Effector memory CD8-positive, alpha-beta T cell (primary cell): ENCODE measurements at regions not wholly inside any gene's neighbourhood (a gene's known extent, or its start where the extent isn't known, plus 50 kb on each side); places are given as distances from the start of the nearest gene placed in this dataset.
A peak's percentile ranks its signal among the peaks of the same experiment; 100 is the strongest.

Experiments used
- ATAC-seq: fragments of 150-1000 bp; cut with Tn5 transposase; replicated peaks from 2 replicates; pipeline ENCODE4 v1.10.0; 2021; ENCODE audit warnings: mild to moderate bottlenecking, moderate library complexity
- DNase-seq, 3 experiments: peaks; one replicate each; pipeline ENCODE4 v3.0.0; 2021
- H3K27ac Mint-ChIP-seq, 2 donors: one replicate each; pipeline ENCODE4 v1.8.0; 2022; ENCODE audit warnings: mild to moderate bottlenecking in 2 of 2, mixed read lengths in 2 of 2, moderate library complexity in 2 of 2
- H3K27me3 Mint-ChIP-seq, 2 donors: one replicate each; pipeline ENCODE4 v1.8.0; 2022; ENCODE audit warnings: mixed read lengths in 2 of 2
- H3K36me3 Mint-ChIP-seq: one replicate; pipeline ENCODE4 v1.8.0; 2022; ENCODE audit warnings: mild to moderate bottlenecking, moderate library complexity, mixed read lengths; ENCODE audit not compliant: insufficient read depth
- H3K4me1 Mint-ChIP-seq, 2 donors: one replicate each; pipeline ENCODE4 v1.8.0; 2022; ENCODE audit warnings: low read depth in 2 of 2, mixed read lengths in 2 of 2
- H3K4me3 Mint-ChIP-seq, 2 donors: one replicate each; pipeline ENCODE4 v1.8.0; 2022; ENCODE audit warnings: mild to moderate bottlenecking in 2 of 2, mixed read lengths in 2 of 2, moderate library complexity in 2 of 2
- H3K9me3 Mint-ChIP-seq, 2 donors: one replicate each; pipeline ENCODE4 v1.8.0; 2022; ENCODE audit warnings: mixed read lengths in 2 of 2

DNA sequence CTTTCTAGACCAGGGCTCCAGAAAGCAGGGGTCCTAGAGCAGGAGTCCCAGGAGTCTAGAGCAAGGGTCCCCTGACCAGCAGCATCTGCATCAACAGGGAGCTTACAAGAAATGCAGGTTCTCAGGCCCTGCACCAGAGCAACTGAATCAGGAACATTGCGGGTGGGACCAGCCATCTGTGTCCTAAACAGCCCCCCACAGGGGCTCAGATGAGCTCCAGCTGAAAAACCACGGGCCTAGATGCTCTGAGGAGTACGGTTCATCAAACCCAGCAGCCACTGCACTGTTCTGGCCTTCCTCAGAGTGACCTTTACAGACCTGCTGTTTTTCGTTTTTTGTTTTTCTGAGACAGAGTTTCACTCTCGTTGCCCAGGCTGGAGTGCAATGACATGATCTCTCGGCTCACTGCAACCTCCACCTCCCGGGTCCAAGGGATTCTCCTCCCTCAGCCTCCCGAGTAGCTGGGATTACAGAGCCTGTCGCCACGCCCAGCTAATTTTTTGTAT is 438.2 kb downstream of the SOX9 start:
- H3K36me3 Mint-ChIP-seq: no peaks in the 10 kb centered on the region
- ATAC-seq (no peak), DNase-seq (no peak)
- H3K4me3 Mint-ChIP-seq: no peak overlapping the region
- H3K27me3 Mint-ChIP-seq: peaks cover 0 to 7% of the 10 kb centered on the region in 2 donors
- no peaks in the 10 kb centered on the region for H3K9me3 Mint-ChIP-seq
- no peak overlapping the region for H3K27ac Mint-ChIP-seq
- H3K4me1 Mint-ChIP-seq: no peaks in the 10 kb centered on the region

DNA sequence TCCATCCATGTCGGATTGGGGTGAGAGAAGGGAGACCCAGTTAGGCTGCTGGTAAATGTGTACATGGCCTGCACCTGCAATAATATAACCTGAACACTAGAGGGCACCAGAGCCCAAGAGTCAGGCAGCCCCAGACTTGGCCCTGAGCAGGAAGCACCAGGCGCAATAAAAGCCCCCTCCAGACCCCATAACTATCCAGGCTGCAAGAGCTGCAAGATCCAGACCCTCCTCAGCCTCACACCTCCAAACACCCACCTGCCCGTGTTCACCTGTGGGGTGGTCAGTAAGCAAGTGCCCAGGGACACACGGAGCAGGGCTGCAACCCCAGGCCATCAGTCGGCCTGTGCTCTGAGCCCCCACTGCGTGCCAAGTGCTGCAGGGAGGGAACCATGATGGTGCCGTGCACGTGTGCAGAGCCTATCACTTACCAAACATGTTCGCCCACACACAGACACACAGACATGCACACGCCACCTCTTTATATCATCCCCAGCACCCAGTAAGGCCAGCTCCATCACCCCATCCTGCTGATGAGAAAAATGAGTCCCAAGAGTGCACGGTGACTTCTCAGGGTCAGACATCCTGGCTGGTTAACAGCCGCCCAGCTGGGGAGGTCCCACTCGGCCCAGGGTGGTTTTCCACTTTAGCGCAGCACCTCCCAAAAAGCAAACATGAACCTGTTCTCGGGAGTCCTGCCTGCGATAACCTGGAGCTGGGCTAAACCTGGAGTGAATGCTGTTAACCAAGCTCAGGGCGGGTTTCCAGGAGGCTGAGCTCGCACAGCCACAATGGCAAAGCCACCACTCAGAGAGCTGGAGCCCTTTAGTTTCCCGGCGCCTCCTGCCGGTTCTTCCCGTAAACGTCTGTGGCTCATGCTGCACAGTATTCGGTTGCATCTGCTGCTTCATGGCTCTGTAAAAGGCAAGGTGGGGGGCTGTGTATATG is 439.8 kb downstream of the SOX9 start:
- Mint-ChIP-seq H3K9me3 (no peaks in the 10 kb centered on the region), H3K4me3 (no peak overlapping the region), H3K27me3 (peaks cover 0 to 7% of the 10 kb centered on the region in 2 donors), H3K27ac (no peak overlapping the region), H3K36me3 (no peaks in the 10 kb centered on the region), H3K4me1 (no peaks in the 10 kb centered on the region)
- ATAC-seq (peak; percentile 65), DNase-seq (peak; percentile 13 to 27 (median 16))

DNA sequence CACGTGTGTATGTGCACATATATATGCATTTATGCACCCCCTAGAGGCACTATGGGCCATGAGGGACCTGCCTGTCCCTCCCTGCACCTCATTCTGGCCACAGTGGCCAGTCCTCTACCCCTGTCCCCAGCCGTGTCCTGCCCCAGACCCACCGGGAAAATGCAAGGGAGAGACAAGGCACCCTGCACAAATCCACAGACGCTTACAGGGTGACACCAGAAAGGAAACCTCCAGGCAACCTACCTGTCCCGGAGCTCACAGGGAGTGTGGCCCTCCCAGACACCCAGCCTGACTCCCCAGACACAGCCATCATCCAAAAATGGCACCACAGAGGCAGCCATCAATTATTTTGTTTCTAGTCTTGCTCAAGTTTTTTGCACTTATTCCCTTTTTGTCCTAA is 440.4 kb downstream of the SOX9 start:
- Mint-ChIP-seq H3K4me1 (peaks cover 0 to 1% of the 10 kb centered on the region in 2 donors), H3K27me3 (peaks cover 0 to 7% of the 10 kb centered on the region in 2 donors), H3K9me3 (no peaks in the 10 kb centered on the region), H3K27ac (no peak overlapping the region), H3K4me3 (no peak overlapping the region), H3K36me3 (no peaks in the 10 kb centered on the region)
- DNase-seq: no peak
- no peak for ATAC-seq

DNA sequence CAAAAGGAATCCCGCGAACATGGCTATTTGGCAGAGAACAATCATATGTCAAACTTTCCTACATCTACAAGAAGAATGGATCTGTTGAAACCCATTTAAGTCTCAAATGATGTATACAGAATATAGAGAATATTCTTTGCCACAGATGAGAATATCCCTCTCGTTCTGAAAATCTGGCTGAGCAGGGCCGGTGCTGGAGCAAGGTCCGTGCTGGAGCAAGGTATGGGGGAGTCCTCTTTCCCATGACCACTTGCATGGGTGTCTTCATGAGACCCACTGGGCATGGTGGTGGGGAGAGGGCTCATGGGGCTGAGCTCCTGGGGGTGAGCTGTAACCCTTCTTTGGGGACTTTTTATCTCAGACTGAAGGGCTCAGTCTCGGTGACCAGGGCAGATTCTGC is 440.9 kb downstream of the SOX9 start:
- DNase-seq (no peak), ATAC-seq (no peak)
- no peaks in the 10 kb centered on the region for H3K9me3 Mint-ChIP-seq
- peaks cover 0 to 7% of the 10 kb centered on the region in 2 donors for H3K27me3 Mint-ChIP-seq
- peaks cover 0 to 3% of the 10 kb centered on the region in 2 donors for H3K4me1 Mint-ChIP-seq
- no peak overlapping the region for H3K4me3 Mint-ChIP-seq
- H3K36me3 Mint-ChIP-seq: no peaks in the 10 kb centered on the region
- H3K27ac Mint-ChIP-seq: no peak overlapping the region

DNA sequence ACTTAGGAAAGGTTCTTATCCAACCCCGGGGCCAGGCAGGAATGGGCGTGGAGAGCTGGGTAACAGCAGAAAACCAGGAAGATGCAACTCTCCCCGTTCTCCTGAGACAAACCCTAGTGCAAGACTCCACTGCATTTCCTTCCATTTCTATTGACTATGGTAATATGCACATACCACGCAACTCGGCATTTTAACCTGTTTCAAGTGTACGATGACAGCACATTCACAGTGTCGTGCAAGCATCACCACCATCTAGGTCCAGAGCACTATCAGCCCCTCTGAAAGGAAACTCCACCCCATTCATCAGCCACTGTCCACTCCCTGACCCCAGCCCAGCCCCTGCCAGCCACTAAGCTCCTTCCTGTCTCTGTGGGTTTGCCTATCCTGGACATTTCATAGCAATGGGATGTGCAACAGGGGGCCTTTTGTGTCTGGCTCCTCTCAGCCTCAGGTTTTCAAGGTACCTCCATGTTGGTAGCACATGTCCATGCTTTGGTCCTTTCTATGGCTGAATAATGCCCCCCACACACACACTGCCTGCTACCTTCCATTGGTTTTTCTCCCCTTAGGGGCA is 441.9 kb downstream of the SOX9 start:
- Mint-ChIP-seq H3K36me3 (no peaks in the 10 kb centered on the region), H3K27ac (no peak overlapping the region), H3K4me3 (no peak overlapping the region), H3K27me3 (peaks cover 0 to 7% of the 10 kb centered on the region in 2 donors), H3K9me3 (no peaks in the 10 kb centered on the region), H3K4me1 (peaks cover 6 to 11% of the 10 kb centered on the region in 2 donors)
- no peak for ATAC-seq
- no peak for DNase-seq

DNA sequence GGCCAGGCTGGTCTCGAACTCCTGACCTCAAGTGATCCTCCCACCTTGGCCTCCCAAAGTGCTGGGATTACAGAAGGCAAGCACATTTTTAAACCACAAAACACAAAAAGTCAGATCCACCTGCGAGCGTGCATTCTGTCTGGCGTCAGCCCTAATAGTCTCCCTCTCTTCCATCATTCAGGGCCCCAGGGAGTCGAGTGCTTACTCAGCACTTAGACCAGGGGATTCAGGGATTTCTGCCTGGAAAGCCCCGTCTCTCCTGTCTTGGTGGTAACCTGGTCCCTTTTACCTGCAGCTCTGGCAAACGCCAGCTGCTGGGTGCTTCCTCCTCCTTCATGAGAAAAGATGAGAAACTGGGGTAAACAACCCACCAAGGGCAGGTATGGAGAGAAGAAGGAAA is 443.1 kb downstream of the SOX9 start:
- H3K4me3 Mint-ChIP-seq: no peak overlapping the region
- no peak for DNase-seq
- H3K27me3 Mint-ChIP-seq: peaks cover 0 to 18% of the 10 kb centered on the region in 2 donors
- peaks cover 6 to 11% of the 10 kb centered on the region in 2 donors for H3K4me1 Mint-ChIP-seq
- no peaks in the 10 kb centered on the region for H3K9me3 Mint-ChIP-seq
- no peak overlapping the region for H3K27ac Mint-ChIP-seq
- H3K36me3 Mint-ChIP-seq: no peaks in the 10 kb centered on the region
- ATAC-seq: no peak

DNA sequence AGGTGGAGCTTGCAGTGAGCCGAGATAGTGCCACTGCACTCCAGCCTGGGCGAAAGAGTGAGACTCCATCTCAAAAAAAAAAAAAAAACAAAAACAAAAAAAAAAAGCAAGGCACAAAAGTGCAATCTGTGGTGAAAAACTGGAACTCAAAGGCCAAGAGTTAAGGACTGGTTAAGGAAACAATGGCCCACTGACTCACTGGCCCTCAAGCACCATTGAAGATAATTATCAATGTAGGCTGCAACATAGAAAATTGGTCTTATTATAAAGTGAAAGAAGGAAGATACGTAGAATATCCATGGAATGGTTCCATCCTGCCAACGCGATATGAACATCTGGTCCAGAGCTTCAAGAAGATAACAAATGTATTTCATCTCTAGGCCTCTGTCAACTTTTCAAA is 444.2 kb downstream of the SOX9 start:
- no peak for ATAC-seq
- no peak overlapping the region for H3K4me3 Mint-ChIP-seq

DNA sequence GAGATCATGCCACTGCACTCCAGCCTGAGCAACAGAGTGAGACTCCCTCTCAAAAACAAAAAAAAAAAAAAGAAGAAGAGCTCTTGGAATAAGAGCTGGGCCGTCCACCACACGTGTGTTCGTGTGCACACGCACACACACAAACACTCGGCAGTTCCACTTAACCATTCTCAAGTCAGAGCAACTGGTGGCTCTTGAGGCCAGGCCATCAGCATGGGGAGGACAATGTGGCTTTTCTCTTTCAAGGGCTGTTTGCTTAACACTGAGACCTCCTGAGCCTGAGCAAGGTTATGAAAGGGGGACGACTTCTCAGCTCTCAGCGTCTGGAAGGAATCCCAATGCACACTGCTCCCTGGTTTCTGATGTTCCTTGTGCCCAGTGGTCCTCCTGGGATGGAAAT is 444.9 kb downstream of the SOX9 start:
- Mint-ChIP-seq H3K27ac (no peak overlapping the region), H3K36me3 (no peaks in the 10 kb centered on the region), H3K27me3 (peaks cover 0 to 22% of the 10 kb centered on the region in 2 donors), H3K4me3 (no peak overlapping the region), H3K4me1 (peaks cover 6 to 11% of the 10 kb centered on the region in 2 donors), H3K9me3 (no peaks in the 10 kb centered on the region)
- ATAC-seq (no peak), DNase-seq (no peak)

More for the DNA sequence above, 444.2 kb downstream of the SOX9 start:
- Mint-ChIP-seq H3K27ac (no peak overlapping the region), H3K27me3 (peaks cover 0 to 22% of the 10 kb centered on the region in 2 donors), H3K9me3 (no peaks in the 10 kb centered on the region), H3K4me1 (peaks cover 6 to 11% of the 10 kb centered on the region in 2 donors), H3K36me3 (no peaks in the 10 kb centered on the region)
- DNase-seq: no peak

DNA sequence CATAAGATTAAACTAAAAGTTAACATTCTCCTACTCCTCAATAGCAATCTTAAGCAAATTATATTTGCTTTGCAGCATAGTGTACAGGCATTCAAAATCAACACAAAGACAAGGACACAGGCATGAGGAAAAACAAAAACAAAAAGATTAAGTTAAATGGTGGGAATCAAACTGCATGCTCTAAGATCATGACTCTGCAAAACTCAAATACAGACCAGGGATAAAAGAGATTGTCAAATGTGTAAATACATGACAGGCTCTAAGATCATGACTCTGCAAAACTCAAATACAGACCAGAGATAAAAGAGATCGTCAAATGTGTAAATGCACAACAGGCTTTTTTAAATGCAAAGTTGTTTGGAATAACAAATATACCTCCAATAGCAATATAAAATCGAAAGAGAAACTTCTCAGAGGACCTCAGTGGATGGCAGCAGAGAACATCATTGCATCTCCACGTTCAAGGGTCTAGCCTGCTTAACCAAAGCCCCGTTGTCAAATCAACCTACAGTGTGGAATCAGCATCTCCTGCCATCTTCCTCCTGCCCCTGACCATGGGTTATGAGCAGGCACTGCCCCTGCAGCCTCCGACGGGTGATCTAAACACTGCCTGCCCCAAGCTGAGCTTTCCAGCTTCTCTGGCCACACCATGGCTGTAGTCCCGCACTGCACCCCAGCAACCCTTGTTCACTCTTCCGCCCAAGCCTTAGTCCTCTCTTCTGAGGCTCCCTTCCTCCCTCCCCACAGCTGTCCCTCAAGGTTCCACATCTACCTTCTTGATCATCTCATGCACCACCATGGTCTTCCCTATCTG is 446.1 kb downstream of the SOX9 start:
- Mint-ChIP-seq H3K27me3 (peaks cover 1 to 28% of the 10 kb centered on the region in 2 donors), H3K27ac (no peak overlapping the region), H3K36me3 (no peaks in the 10 kb centered on the region), H3K4me1 (peaks cover 6 to 11% of the 10 kb centered on the region in 2 donors), H3K4me3 (peak overlapping the region in 1 of 2 donors; percentile 44), H3K9me3 (no peaks in the 10 kb centered on the region)
- DNase-seq (no peak), ATAC-seq (no peak)

DNA sequence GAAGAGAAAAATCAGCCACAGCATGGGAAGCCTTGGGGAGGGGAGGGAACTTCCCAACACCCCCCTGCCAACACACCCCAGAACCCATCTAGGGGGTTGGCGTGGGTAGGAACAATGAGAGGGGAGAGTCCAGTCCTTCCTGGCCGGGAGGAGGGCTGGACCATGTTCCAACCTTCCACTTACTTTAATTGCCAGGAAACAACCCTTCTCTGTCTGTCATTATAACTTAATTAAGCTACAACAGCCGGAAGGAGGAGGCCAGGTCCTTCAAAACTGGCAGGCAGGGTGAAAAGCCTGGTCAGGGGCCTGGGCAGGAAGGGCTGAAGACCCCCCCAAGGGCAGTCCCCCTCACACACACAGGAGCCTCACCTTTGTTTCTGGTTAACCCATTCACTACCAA is 447.0 kb downstream of the SOX9 start:
- ATAC-seq: no peak
- Mint-ChIP-seq H3K27ac (no peak overlapping the region), H3K4me1 (peaks cover 6 to 11% of the 10 kb centered on the region in 2 donors), H3K36me3 (no peaks in the 10 kb centered on the region), H3K27me3 (peaks cover 5 to 33% of the 10 kb centered on the region in 2 donors), H3K4me3 (peak overlapping the region in 1 of 2 donors; percentile 44), H3K9me3 (no peaks in the 10 kb centered on the region)
- no peak for DNase-seq

DNA sequence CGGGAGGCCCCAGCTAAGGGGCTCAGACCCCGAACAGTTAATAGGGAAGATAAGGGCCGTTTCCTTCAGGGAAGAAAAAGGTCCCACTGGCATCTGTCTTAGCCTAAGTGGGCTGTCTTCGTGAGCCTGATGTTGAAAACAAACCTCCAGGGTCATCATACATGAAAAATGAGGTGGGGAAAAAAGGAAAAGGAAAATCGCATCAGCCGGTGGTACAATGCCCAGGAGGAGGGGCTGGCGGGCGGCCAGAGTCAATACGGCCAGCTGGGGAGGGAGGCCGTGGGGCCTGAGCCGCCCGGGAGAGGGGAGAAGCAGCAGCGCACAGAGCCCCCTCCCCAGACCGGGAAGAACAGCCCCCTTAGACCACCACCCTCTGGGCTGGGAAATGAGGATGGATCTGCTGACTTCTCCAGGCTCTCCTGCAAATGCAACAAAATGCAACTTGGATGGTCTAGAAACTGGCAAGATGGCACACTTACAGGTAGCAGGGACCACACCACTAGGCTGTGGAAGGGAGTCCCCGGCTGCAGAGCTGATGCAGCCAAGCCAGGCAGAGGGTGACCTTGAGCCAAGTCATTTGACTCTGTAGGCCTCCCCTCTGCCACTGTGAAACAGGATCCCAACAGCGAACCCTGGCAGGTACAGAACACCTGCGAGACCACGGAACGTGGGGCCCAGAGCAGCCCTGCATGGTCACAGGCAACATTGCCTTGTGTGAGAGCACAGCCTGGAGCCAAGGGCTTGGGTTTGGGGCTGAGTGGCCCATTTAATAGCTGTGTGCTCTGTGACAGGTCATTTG is 448.5 kb downstream of the SOX9 start:
- DNase-seq: no peak
- peaks cover 17 to 45% of the 10 kb centered on the region in 2 donors for H3K27me3 Mint-ChIP-seq
- no peaks in the 10 kb centered on the region for H3K9me3 Mint-ChIP-seq
- H3K4me3 Mint-ChIP-seq: no peak overlapping the region
- H3K4me1 Mint-ChIP-seq: peaks cover 6 to 11% of the 10 kb centered on the region in 2 donors
- ATAC-seq: no peak
- H3K27ac Mint-ChIP-seq: no peak overlapping the region
- H3K36me3 Mint-ChIP-seq: no peaks in the 10 kb centered on the region

DNA sequence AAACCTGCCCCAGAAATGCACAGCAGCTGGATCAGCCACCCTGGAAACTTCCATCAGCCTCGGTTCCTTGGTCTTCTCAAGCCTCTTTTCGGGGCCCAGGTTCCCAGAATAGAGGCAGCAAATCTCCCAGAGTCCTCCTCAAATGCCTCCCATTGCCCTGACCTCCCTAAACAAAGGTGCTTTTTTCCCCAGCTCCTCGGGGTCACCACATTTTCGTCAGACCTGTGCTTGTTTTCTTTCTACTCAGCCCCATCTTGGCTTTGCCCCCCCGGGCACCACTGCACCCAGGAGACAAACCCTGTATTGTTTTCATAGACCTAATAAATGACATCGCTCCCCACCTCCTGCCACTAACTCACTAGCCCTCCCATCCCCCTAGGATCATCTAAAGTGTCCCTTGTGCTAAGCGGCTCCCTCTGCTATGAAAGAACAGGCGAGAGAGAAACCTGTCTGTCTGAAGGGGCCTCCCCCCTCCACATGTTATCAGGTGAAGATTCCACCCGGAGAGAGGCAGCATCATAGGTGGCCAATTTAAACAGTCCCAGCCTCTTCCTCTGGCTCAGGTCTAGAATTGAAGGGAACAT is 451.1 kb downstream of the SOX9 start:
- no peak for DNase-seq
- Mint-ChIP-seq H3K36me3 (no peaks in the 10 kb centered on the region), H3K27ac (no peak overlapping the region), H3K4me1 (peaks cover 6% of the 10 kb centered on the region in 2 donors), H3K9me3 (no peaks in the 10 kb centered on the region), H3K27me3 (peaks cover 23 to 71% of the 10 kb centered on the region in 2 donors), H3K4me3 (no peak overlapping the region)
- ATAC-seq: no peak
